Activated gamma-delta T cell treated with anti-CD3 and anti-CD28 coated beads, Interleukin-2, amount 50 U/mL, for 16 hours (primary cell): ENCODE measurements at regions not wholly inside any gene's neighbourhood (a gene's known extent, or its start where the extent isn't known, plus 50 kb on each side); places are given as distances from the start of the nearest gene placed in this dataset.

ENCODE experiments used
- DNase-seq: peaks from one replicate; pipeline ENCODE4 v3.0.0-alpha.2; 2020; ENCODE audit warnings: low read depth

GRCh38 chr10:94192974-94193373 is 169.8 kb downstream of the NOC3L start:
- DNase-seq = no peak

DNA sequence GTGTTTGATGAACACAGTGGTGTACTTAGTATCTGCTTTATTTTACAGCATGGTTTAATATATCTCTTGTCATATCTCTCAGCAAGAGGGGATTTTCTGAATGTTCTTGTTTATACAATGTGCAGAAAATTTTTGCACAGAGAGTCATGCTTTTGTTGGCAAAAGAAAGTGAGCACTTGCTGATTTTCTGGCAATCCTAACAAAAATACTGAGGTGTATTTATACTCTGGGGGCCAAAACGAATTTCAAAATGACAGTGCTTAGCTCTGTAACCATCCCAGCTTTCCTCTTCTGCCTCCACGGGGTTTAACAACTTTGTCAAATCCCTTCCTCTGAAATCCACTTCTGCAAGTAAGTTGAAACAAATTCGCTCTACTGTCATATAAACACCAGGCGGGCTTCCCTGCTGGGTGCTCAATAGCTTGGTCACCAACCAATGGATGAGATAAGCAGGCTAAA is 169.2 kb downstream of the NOC3L start:
- no peak for DNase-seq

GRCh38 chr10:94194256-94194655 is 168.5 kb downstream of the NOC3L start:
- no peak for DNase-seq

DNA sequence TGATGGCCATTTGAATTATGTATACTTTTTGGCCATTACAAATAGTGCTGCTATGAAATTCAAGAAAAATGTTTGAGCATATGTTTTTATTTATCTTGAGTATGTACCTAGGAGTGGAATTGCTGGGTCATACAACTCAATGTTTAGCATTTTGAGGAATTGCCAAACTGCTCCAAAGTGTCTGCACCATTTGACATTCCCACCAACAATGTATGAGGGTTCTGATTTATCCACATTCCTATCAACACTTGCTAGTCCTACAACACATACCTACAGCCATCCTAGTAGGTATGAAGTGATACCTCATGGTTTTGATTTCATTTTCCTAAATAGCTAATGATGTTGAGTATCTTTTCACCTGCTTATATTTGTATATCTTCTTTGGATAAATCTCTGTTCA is 165.5 kb downstream of the NOC3L start:
- no peak for DNase-seq

- no peak for DNase-seq
Observed at GRCh38 chr10:94198324-94198723, 164.4 kb downstream of the NOC3L start.

DNA sequence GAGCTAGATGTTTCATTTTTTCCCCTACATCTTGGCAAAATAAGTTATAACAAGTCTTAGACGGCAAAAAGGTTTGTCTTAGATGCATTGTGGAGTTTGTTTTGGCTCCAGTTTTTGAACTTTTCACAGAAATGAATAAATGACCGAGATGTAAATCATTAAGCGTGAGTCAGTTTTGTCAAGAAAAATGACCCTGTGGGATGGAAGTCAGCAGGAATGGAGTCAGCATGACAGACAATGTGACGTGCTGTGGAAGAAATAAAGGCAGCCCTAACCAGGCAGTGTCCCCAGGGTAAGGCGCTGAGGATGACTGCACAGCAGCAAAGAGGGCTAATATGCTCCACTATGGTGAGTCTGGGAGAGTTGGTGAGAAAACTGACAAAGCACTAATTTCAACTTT is 163.2 kb downstream of the NOC3L start:
- DNase-seq = no peak

GRCh38 chr10:94200146-94200837 is 162.4 kb downstream of the NOC3L start:
- no peak for DNase-seq

GRCh38 chr10:94205396-94205831 is 157.3 kb downstream of the NOC3L start:
- no peak for DNase-seq

- no peak for DNase-seq
Observed at GRCh38 chr10:94206176-94206575, 156.6 kb downstream of the NOC3L start.

GRCh38 chr10:94208315-94208714 is 154.4 kb downstream of the NOC3L start:
- DNase-seq = no peak

DNA sequence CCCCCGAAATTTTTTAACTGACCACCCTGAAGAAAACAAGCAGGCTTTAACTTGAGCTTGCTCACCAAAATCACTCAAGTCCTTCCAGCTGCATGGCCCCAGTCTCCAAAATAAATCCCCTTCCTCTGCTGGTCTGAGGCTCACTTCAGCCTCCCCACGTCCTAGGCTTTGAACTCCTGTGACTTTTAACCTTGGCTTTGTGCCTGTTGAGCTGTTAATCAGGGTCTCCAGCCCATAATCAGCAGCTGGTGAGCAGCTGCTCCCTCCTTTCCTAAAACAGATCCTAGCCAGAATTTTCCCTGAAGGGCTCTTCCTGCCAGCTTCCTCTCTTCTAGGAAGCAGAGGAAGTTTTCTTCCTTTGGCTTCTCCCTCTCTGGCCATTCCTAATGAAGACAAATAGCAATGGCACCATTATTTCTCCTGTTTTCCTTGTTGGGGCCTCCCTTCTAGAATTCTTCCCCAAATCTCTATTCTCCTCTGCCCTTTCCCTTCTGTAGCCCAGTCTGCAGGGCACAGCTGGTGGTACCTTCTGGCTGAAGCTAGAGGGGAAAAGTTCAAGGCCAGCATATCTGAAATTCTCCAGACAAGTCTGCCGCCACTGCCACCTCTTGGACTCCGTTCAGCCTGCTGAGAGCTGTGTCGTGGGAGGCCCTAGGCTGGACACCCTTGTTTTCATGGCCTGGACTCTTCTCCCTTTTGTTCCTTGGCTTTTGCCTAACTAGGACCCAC is 152.1 kb downstream of the NOC3L start:
- DNase-seq = no peak

DNA sequence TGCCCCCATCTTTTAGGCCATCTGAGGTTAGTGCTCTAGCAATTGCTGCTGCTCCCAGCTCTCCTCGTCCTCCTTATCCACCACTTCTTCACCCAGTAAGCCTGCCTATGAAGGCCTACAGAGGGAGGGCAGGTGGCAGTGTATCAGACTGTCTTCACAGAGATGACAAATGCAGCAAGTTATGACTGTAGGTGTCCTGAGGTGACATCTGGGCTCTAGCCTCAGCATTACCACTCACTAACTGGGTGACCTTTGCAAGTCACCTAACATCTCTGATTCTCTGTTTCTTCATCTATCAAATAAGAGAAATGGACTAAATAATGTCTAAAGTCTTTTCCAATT is 151.6 kb downstream of the NOC3L start:
- no peak for DNase-seq

GRCh38 chr10:94213001-94213530 is 149.7 kb downstream of the NOC3L start:
- DNase-seq = no peak

GRCh38 chr10:94213980-94214379 is 148.8 kb downstream of the NOC3L start:
- DNase-seq = no peak

- DNase-seq = no peak
Observed at GRCh38 chr10:94214481-94214893, 148.3 kb downstream of the NOC3L start.

GRCh38 chr10:94216201-94216600 is 146.5 kb downstream of the NOC3L start:
- DNase-seq = no peak

DNA sequence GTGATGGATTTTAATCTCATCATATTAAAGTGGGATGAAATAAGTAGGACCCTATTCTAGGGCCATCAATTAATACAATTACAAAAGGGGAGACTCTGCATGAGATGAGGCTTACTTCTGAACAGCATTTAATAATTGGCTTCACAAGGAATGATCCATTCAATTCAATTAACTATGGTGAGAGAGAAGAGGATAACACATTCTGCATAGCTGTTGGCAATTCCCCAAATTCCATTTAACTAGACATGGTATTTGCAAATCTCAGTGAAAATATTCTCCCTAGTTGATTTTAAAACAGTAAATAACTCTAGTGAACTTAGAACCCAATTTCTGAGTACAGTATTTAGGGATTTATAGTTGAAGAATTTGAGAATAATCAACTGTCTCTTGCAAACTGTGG is 145.3 kb downstream of the NOC3L start:
- DNase-seq = no peak

GRCh38 chr10:94218493-94219183 is 144.1 kb downstream of the NOC3L start:
- no peak for DNase-seq

- DNase-seq = no peak
Observed at GRCh38 chr10:94219829-94220228, 142.9 kb downstream of the NOC3L start.

GRCh38 chr10:94220717-94221116 is 142.0 kb downstream of the NOC3L start:
- DNase-seq = no peak

- DNase-seq = no peak
Observed at GRCh38 chr10:94223702-94224370, 138.9 kb downstream of the NOC3L start.

GRCh38 chr10:94224656-94225055 is 138.1 kb downstream of the NOC3L start:
- no peak for DNase-seq
